ENCODE measurements at regions not wholly inside any gene's neighbourhood (a gene's known extent, or its start where the extent isn't known, plus 50 kb on each side); places are given as distances from the start of the nearest gene placed in this dataset.

GRCh38 chr11:70535191-70535971 is 137.1 kb downstream of the CTTN start:
- DNase-seq (ENCODE audit: low read depth), result no peak

DNA sequence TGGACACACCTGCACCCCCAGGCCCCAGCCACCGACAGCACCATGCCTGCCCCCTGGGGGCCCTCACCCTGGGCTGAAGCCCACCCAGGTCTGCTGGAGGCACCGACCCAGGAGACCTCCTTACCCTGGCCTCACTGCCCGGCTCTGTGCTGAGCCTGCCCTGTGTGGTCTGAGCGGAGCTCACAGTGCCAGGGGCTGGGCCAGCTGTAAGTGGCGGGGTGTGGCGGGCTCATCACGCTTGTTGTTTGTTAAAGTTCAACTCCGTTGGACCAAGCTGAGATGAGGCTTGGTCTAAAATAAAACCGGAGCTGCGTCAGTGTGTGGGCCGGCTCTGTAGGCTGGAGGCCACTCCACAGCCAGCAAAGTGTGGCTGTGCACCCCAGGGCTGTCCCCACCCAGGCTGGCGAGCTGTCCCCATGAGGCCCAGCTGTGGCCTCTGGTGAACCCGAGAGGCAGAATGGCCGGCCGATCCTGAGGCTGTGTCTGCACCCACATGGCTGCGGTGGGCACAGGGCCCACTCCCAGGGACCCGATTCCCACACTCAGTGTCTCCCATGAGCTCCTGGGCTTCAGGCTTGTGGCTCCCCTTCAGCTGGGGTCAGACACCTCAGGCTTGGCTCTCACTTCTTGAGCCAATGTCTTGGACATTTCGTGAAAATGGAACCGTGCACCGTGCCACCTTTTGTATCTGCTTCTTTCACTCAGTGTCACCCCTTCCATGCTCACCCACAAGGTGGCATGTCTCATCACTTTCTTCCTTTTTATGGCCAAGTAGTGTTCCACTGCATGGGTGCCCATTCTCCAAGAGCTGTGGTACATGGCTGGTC is 137.9 kb downstream of the CTTN start:
- DNase-seq (ENCODE audit: low read depth), result no peak

GRCh38 chr11:70537576-70538571 is 139.5 kb downstream of the CTTN start:
- no peak for DNase-seq (ENCODE audit: low read depth)

- no peak for DNase-seq (ENCODE audit: low read depth)
These were observed 140.5 kb downstream of the CTTN start for GRCh38 chr11:70538641-70539359.

DNA sequence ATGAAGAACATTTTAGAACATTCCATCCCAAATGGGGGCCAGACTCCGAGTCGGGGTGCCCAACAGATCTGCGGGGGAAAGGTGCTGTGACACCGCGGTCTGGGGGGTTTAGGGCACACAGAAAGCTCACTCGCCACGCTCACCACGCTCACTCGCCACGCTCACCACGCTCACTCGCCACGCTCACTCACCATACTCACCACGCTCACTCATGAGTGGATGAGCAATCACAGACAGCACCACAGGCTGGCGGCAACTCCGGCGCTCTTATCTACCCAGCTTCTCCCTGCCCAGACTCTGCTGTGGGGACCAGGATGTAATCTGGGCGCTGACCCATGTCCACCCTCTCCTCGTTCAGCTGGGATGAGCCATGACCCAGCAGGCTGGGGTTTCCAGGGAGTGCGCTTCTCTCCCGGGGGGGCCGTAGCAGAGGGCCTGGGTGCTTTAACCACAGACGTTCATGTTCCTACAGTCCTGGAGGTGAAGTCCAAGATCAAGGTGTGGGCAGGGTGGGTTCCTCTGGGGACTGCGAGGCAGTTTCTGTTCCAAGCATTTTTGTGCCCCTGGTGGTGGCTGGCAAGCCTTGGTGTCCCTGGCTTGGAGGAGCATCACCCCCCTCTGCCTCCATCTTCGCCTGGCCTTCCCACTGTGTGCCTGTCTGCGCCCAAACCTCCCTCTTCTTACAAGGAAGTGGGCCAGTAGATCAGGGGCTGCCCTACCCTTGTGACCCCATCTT is 141.2 kb downstream of the CTTN start:
- DNase-seq (ENCODE audit: low read depth), result no peak

DNA sequence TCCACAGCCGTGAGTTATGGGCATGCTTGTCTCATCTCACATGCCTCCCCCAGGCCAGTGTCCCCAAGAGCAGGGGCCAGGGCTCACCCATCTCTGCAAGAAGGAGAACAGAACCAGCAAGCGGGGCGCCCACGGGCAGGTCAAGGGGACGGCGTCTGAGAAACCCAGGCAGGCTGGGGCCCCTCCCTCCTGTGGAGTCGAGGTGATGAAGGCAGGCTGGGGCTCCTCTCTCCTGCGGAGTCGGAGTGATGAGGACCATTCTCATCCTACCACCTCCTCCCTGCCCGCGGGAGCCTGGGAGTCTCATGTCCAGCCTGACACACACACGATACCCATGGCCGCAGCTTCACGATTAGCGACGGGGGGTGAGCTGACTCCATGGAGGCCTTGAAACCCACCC is 141.9 kb downstream of the CTTN start:
- no peak for DNase-seq (ENCODE audit: low read depth)

DNA sequence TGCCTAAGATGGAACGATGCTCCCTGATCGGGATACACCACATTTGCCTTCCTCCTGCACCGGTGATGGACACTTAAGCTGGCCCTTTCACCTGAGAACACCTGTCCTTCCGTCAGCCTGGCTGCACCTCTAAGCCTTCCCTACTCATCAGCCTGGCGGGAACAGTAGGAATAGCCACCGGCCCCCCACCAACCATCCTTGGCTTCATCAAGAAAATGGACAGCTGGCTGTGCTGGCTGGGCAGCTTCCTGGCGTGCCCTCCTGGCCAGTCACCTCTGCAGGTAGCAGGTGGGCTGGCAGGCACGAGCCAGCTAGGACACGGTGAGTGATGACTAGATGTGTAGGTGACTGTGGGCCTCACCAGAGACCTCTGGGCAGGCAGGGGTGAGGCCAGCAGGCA is 142.8 kb downstream of the CTTN start:
- no peak for DNase-seq (ENCODE audit: low read depth)

DNA sequence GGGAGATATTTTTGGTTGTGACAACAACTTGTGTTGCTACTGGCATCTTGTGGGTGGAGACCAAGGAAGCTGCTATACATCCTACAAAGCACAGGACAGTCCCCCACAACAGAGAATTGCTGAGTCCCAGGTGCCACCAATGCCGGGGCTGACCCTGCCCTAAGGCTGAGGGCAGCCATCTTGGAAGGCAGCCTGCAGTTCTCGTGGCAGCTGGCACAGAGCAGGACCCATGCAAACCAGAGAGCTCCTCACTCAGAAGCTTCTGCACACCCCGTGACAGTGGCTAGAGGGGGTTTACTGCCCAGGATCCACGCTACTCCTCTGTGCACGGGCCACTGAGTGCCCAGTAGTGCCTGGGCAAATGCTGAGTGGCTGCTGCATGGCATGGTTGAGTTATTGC is 143.4 kb downstream of the CTTN start:
- no peak for DNase-seq (ENCODE audit: low read depth)

DNA sequence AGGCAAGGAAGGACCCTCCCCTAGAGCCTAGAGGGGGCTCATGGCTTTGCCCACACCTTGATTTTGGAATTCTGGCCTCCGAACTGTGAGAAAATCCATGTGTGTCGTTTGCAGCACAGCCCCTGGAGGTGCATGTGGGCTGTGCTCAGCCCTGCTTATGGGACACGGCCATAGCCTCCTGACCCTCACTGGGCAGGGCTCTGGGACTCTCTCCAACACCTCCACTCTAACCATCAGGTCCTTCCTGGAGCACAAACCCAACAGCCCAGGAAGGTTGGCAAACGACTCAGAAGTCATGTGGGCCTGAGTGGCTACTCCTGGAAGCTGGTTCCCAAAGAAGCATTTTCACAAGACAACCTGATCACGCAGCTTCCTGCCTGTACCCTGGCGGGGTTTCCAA is 144.1 kb downstream of the CTTN start:
- DNase-seq (ENCODE audit: low read depth), result no peak

GRCh38 chr11:70542811-70543210 is 144.5 kb downstream of the CTTN start:
- no peak for DNase-seq (ENCODE audit: low read depth)

- DNase-seq (ENCODE audit: low read depth), result no peak
These were observed 145.3 kb downstream of the CTTN start for GRCh38 chr11:70543611-70544010.

DNA sequence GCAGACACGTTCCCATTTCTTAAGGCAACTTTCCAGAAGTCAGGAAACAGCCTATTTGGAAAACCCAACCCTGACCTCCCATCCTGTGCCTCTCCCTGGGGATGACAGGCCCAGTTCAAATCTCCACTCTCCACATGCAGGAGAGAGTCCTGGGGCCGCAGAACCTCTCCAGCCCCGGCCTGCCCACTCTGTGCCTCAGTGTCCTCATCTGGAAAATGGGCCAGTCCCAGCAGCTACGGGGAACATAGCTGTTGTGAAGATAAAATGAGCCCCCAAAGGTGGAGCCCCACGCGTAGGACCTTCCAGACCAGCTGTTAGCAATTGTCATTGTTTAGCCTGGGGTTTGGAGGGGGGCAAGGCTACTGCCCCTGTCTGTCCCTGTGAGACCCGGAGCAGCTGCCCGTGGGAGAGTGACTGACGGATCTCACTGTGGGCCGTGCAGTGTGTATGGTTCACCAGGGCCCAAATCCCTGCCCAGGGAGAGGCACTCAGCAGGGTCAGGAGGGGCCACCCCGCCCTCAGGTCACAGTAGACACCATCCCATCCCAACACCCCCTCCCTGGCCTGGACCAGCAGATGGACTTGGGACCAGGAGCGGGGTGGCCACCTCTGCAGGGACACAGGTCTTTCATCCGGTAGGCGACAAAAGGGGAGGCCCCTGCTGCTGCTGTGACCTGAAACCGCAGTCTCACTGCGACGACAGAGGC is 145.9 kb downstream of the CTTN start:
- DNase-seq (ENCODE audit: low read depth), result no peak

DNA sequence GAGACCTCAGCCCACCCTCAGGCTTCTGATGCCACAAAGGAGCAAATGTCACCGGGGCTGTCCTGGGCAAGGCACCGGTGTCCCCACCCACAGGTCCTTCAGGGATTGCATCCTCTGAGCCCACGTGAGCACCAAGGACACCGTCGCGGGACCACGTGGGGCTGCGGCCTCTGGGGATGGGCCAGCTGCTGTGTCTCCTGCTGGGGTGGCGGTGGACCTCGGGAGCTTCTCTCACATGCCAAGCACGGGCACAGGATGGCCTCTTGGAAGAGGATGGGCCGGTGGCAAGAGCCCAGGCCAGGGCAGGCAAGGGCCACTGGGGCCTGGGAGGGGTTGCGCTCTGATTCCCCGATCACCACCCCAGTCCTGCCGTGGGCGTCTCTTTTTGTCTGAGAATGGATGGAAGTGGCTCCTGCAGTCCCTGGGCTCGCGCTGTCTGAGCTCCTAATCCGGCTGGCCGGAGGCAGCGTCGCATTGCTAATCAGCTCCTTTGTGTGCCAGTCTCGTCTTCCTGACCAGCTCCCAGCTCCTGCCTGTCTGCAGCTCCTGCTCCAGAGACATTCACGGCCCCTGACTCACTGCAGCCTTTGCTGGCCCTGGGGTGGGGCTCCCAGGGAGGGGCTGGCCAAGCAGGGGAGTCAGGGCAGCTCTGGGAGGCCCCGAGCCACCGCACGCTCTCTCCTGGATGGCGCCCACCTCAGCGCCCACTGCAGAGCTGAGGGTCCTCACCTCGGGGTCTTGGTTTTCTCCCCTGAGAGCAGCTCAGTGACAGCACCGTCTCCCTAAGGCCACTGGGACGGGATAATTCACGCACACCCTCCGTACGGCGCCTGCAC is 146.7 kb downstream of the CTTN start:
- DNase-seq (ENCODE audit: low read depth), result no peak

GRCh38 chr11:70545610-70545912 is 147.2 kb downstream of the CTTN start:
- no peak for DNase-seq (ENCODE audit: low read depth)

DNA sequence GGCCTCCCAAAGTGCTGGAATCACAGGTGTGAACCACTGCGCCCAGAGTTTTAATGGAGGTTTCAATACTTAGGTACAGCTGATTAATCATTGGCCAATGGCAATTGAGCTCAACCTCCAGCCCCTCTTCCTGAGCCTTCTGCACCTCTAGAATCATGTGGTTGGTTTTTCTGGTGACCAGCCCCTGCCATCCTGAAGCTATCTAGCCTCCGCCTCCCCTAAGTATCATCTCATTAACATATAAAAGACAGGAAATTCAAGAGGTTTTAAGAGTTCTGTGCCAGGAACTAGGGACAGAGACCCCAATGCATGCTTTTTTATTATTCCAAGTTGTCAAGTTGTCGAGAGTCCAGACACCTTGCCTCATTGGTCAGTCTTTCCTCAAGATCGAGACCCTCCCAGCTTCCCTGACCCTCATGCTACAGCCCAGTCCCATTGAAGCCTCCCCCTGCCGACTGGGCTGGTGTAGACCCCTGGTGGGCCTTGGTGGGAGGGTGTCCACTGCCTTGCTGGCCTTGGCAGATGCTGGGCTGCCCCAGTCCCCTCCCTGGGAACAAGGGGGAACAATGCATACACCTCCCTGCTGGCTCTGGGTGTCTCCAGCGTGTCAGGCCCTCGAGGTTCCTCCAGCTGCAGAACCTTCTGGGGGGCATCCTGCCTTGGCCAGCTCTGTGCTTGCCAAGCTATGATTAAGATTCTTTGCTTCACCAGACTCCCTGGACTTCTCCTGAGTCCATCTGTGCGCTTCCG is 148.0 kb downstream of the CTTN start:
- DNase-seq (ENCODE audit: low read depth), result no peak

- no peak for DNase-seq (ENCODE audit: low read depth)
These were observed 149.1 kb downstream of the CTTN start for GRCh38 chr11:70547386-70547785.

GRCh38 chr11:70547821-70548670 is 149.7 kb downstream of the CTTN start:
- no peak for DNase-seq (ENCODE audit: low read depth)

- DNase-seq (ENCODE audit: low read depth), result no peak
These were observed 150.6 kb downstream of the CTTN start for GRCh38 chr11:70548976-70549375.
